Glomerular endothelial cell (primary cell): ENCODE measurements at regions not wholly inside any gene's neighbourhood (a gene's known extent, or its start where the extent isn't known, plus 50 kb on each side); places are given as distances from the start of the nearest gene placed in this dataset.

Experiments
- DNase-seq: peaks from one replicate; pipeline ENCODE4 v3.0.0-alpha.2; 2011; ENCODE audit warnings: low read depth, low spot score; ENCODE audit errors: extremely low read depth

DNA sequence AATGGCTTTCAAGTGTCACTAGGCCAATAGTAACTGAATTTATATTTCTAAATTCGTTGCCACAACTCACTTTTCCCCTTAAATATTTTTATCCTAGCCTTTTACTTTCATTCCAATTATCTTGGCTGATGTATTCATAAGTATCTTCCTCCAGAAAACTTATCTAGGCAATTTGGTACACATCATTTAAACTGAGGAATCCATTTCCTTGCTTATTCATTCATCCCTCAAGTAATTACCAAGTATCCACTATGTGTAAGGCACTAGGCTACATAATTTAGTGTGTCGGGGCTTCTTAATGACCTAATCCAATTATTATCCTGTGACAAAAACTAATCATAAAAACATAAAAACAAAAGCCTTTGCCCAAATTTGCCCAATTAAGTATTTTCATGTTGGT lies 258.3 kb upstream of the TCF21 start:
- no peak for DNase-seq

DNA sequence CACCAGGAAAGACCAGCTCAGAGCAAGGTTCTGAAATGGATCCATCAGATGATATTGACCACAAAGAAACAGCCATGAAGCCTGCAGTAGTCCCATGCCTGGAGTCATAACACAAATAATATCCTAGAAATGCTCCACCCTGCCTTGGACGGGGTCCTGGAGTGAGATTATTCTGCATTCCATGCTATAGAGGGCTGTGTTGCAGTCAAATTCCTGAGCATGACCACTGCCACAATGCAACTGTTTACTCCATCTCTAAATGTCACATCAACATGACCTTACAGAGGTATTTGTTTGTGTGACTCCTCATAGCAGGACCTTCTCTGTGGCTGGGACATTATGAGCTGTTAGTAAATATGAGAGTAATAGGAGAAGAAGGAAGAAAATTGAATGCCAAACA lies 257.5 kb upstream of the TCF21 start:
- DNase-seq: no peak

DNA sequence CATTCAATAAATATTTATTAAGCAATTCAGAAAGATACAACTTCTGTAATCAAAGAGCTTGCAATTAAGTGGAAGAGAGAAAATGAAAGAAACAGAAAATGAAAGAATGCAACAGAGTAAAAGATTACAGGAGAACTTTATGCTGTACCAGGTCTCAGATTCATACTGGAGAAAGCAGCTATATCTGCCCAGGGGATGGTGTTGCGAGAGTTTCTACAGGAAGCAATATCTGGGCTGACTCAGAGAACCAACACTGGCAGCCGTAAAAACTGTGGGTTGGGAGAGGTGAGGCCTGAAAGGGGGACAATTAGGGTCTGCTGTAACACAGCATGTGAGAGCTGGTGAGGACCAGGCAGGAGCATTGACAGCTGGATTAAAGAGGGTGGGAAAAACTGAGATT lies 256.7 kb upstream of the TCF21 start:
- no peak for DNase-seq

DNA sequence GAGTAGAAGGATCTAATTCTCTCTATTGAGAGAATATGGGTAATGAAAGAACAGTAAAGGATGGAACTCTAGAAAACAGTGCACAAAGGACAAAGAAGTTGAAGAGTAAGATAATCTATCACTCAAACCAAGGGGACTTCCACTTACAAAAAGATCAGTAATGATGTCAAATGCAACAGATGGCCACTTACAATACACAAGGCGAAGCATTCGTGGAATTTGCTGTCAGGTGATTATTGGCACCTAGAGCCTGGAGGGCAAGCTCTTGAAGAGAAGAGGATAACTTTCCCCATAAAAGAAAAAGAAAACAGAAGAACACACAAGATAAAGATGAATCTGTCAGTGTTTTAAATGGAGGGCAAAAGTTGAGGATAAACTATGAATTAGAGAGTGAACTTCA lies 256.0 kb upstream of the TCF21 start:
- DNase-seq: no peak

DNA sequence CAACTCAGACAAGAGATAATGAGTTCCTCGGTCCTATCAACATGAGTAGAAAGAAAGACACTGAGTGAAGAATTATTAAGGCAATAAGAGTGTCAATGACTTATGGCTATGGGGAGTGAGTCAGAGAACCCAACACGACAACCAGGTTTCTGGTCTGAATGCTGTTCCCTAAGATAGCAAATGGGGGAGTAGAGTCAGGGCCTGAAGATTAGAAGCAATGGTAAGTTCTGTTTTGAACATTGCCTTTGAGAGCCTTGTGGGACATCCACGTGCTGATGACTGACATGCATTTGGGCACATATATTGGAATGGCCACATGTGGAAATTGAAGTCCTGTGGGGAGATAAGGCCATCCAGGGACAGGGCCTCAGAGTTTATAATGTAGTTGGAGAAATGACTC lies 254.4 kb upstream of the TCF21 start:
- DNase-seq: no peak

DNA sequence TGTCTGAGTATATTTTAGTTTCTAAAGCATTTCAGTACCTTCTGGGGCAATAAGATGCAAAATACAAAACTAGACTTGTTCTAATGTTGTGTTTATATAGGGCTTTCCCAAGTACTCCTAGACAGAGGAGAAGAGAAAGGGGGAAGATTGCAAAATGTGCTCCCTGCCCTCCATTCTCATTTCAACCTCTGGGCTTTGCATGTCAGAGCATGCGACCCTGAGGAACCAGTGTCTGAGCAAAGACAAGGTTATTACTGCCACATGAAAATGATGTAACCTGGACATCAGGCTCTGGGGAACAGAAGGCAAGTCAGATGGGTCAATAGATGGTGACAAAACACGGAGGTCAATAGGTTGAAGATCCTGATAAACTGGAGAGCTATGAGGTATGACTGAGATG lies 253.5 kb upstream of the TCF21 start:
- DNase-seq: no peak

DNA sequence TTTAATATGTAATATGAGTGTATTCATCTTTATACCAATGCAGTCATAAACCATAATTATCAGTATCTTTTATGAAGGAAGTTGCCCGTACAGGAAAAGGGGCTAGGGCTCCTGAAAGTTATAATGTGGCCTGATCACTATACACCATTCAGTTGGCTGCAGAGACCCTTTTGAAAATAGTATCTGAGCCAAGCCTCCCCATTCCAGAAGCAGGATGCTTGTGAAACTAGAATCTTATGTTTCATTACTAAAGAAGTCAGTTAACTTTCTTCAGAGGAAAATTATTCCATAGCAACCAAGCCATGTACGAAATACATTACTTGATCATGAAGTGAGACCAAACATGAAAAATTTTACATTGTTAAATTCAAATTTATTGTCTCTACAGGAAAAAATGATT lies 251.5 kb upstream of the TCF21 start:
- no peak for DNase-seq

DNA sequence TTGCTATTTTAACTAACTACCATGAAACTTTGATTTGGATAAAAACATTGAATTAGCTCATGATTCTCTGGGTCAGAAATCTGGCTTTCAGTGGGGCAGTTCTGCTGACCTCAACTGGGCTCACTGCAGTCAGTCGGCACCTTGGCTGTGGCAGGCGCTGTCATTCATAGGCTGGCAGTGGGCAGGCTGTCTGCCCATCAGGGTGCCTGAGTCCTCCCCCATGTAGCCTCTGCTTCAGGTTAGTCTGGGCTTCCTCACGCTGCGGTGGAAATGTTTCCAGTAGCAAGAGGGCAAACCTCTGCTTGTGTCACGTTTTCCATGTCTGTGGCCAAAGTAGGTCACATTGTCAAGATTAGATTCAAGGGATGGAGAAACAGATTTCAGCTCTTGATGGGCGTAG lies 251.0 kb upstream of the TCF21 start:
- no peak for DNase-seq

DNA sequence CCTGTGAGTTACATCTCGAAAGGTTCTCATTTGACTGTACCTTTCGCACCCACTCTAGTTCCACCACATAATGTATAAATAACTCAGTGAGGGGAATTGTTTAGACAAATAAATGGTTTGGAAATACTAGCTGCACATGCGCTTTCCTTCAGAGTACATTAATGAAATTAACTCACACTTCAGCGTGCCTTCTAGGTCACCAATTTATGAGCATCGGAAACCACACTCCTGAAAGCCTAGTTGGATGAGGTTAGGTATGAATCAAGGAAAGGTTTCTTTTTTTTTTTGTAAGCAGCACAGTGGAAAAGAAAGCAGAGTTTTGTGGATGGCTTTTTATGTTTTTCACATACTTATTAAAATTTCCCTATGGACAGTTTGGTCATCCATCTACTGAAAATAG lies 247.8 kb upstream of the TCF21 start:
- DNase-seq: no peak

DNA sequence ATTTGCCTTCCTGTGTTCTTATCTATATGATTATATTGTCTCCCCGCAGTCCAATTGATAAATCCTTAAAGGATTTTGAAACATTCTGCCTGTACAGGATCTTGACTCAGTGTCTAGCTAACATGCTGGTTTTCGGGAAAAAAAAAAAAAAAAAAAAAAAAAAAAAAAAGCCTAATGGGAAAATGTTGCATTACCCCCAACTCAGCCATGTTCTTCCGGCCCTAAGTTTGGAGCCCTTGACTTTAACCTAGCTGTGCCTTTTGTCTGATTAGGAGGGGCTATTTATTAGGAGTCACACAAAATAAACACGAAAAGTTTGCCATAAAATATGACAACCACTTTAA lies 244.4 kb upstream of the TCF21 start:
- no peak for DNase-seq

DNA sequence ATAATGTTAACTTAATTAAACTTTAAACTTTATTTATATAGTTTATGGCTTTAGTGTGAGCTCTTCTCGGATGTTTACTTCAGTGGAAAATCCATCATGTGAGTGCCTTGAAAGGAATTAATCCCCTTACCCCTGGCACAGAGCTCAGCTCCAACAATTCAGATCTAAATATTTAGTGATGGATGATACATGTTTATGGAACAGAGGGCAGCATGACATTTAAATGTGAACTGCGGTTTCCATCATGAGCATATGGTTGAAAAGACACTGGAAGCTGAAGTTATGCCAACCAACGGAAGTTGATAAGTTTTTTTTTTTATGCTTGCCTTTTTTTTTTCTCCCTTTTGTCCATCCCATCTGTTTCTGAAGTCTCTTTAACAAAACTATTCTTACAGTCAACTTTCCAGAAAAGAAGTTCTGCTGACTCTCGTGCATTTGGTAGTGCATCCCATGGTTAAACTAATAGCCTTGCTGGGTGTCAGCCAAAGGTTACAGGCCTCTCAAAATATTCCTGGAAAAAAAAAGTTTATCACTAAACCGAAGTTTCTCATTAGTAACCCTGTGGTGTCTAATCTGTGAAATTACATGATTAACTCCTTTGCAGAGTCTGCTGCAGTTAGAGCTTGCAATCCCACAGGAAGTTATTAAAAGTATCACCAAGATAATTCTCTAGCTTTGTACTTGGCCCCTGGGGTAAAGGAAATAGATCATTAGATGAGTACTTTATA lies 243.9 kb upstream of the TCF21 start:
- no peak for DNase-seq

DNA sequence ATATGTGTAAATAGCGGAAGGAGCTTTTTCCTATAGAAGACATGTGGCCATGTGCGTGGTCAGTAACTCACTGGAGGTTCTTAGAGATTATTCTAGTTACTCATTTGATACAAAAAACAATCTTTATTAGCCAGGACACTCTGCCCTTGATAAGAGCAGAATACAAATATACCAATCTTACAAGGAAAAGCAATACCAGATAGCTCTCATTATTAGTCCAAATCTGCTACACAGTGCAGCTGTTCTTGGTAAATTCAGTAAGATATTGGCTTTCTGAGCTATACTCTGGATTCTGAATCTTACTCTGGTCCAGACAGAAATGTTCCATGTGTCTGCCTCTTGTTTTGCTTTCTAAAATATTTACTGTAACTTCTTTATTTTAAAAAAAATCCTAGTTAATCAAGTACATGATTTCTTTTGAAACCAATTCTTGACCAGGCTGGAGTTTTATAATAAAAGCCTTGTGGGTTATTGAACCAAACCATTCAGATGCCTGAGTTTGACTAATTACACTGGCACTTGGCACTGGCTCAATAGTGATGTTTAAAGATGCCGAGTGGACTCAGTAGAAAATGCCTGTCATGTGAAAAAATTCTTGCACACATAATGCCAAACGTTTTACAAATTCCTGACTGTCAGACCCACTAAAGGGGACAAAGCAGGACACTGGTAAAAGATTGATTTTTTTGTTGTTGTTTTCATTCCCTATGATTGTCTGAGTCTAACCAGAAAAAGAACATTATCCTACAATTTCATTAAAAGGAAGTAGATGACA lies 242.8 kb upstream of the TCF21 start:
- no peak for DNase-seq

DNA sequence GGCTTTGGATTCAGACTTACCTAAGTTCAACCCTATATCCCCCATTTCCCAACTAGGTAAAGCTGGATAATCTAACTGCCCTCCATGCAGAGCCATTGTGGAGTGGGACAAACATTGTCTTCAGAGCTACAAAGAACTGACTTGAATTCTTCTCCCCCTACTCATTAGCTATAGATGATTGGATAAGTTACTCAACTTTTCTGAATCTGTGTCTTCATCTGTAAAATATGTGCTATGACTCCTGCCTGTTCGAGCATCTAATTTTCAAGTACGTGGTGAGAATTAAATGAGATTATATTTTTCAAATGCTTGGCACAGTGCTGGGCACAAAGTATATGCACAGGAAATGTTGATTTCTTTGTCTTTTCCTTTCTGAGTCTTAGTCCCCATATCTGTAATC lies 240.3 kb upstream of the TCF21 start:
- DNase-seq: no peak

DNA sequence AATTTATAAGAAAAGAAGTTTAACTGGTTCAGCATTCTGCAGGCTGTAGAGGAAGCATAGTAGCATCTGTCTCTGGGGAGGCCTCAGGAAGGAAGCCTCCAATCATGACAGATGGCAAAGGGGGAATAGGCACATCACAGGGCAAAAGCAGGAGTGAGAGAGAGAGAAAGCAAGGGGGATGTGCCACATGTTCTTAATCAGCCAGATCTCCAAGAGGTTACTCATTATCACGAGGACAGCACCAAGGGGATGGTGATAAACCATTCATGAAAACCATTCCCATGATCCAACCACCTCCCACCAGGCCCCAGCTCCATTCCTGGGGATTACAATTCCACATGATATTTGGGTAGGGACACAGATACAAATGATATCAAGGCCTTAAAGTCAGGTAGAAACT lies 217.5 kb upstream of the TCF21 start:
- no peak for DNase-seq

DNA sequence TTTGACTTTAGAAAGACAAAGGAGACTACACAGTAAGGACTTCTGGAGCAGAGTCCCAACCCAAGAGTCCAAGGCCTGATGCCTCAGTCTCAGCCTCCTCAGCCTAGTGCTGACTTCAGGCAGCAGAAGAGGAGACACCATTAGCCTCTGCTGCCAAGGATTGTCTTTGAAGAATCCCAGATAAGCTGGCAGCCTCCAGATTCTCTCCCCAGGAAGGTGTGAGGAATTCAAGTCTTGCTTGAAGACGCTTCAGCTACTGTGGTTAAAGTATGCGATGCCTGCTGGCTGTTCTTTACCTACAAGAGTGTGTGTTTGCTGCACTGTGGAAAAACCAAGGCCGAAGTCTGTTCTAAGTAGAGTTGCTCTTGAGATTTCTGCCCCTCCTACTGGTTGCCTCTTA lies 215.9 kb upstream of the TCF21 start:
- DNase-seq: no peak

DNA sequence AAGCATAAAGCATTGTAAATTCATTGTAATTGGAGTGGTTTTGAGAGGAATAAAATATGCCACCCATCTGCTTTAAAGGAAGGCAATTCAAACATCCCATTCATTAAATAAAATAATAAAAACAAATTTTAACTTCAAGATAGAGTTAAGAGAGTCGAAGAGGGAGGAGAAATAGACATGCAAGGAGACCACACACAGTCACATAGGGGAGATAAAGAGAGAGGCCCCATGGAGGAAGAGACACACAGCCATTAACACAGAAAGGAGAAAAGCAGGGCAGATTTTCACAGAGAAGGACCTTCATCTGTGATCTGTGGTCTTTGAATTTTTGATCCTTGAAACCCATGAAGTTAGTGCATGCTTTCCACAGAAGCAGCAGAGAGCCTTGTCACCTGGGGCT lies 214.3 kb upstream of the TCF21 start:
- no peak for DNase-seq

DNA sequence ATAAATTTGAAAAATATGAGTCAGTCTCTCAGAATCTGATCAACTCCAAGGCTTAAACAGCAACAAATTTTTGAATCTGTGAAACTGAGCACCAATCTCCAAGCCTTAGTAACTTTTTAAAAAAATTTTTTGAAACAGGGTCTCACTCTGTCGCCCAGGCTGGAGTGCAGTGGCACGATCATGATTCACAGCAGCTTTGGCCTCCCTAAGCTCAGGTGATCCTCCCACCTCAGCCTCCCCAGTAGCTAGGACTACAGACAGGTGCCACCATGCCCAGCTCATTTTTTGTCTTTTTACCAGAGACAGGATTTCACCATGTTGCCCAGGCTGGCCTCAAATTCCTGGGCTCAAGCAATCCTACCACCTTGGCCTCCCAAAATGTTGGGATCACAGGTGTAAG lies 207.9 kb upstream of the TCF21 start:
- DNase-seq: no peak

DNA sequence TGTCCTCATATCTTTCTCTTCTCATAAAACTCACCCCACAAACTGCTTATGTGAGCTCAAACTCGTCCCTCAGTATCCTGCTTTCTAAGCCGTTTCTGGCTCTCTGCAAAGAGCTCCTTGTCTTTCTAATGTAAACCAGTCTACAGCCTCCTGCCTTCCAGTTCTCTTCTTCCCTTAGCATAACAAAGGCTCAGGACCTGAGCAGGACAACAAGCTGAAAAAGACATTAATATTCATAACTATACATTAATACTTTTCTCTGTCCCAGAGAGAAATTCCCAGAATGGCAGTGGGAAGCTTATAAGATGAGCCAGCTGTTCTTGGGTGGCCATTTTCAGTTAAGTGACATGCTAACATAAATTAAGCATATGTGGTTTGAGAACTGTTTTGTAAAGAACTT lies 207.0 kb upstream of the TCF21 start:
- DNase-seq: no peak

DNA sequence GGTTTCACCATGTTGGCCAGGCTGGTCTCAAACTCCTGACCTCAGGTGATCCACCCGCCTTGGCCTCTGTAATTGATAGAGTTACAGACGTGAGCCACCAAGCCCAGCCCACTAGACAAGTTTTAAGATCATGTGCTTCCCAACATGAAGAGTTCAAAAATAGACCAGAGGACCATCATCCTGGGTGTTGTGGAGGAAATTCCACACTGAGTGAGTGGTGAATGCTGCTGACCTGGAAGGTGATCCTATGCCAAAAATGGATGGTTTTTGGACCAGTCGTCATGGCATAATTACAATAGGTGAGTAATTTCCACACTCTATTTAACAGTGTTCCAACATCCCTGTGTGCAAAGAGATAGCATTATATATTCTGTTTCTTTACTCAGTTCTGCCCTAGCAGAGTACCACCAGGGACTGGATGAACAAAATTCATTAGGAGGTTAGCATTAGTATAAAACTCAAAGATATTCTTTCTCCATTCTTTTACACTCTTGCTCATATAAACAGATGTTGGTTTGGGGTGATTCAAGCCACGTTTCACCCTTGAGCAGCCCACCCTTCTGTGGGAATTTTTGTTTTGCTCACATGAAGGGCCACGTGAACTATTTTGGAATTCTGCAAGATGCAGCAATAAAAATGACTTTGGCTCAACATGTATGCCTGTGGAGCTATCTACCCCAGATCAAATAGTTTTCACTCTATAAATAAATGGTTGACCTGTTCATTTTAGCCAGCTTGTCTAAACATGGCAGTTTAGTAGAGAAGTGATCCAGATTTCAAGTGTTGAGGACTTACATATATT lies 206.2 kb upstream of the TCF21 start:
- no peak for DNase-seq

DNA sequence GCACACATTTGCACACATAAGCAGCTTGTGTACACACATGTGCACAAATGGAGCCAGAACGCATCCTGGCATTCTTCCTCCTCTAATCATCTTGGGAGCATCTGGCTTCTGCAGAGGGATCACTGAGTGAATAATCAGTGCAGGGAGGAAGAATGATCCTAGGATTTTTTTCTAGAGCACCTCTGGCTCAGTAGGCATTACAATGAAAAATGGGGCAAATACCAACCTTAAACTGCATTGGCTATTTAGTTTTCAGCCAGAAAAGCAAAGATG lies 205.7 kb upstream of the TCF21 start:
- DNase-seq: no peak

DNA sequence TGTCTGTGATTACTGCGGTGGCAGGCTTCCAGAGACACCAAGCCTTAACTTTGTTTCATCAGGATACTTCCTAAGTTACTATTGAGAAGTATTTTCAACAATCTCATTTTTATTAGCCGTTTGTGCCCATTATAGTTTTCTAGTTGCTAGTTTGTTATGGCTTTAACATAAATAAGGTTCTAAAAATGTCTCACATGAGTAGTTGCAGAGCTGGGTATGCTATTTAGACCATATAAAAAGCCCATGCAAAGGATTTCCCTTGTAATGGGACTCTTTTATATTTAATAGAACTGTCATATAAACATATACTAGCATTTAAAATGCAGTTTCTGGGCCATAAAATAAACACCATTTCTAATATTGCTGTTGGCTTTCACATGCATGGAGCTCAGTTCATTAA lies 205.3 kb upstream of the TCF21 start:
- DNase-seq: no peak
